ENCODE measurements at regions not wholly inside any gene's neighbourhood (a gene's known extent, or its start where the extent isn't known, plus 50 kb on each side); places are given as distances from the start of the nearest gene placed in this dataset.

DNA sequence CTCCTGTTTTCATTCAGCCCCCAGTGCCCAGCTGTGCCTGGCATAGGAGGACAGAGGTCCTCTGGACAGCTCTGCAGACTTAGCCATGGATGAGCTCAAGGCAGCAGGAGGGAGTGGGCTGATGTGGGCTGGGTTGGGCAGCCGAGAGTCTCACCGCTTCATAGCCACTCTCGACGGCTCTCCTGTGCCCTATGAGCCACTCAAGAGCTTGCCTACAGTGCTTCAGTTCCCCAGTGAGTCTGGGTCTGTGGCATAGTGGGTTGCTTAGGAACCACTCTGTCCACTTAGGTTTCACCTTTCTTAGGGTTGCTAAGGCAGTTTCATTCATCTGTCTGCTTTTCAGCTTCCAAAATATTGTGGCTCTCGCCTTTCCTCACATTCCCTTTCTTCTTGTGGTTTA, 296.8 kb downstream of the ICE1 start:
- no peak for TF ChIP-seq RAD21 (conservative IDR thresholded peaks at IDR 0.05)
- no peak for TF ChIP-seq TAF1 (IDR thresholded peaks at IDR 0.05; ENCODE audit: low read depth)
- no peak for TF ChIP-seq EP300 (conservative IDR thresholded peaks at IDR 0.05; ENCODE audit: poor library complexity, severe bottlenecking)
- TF ChIP-seq, protein P1, sequence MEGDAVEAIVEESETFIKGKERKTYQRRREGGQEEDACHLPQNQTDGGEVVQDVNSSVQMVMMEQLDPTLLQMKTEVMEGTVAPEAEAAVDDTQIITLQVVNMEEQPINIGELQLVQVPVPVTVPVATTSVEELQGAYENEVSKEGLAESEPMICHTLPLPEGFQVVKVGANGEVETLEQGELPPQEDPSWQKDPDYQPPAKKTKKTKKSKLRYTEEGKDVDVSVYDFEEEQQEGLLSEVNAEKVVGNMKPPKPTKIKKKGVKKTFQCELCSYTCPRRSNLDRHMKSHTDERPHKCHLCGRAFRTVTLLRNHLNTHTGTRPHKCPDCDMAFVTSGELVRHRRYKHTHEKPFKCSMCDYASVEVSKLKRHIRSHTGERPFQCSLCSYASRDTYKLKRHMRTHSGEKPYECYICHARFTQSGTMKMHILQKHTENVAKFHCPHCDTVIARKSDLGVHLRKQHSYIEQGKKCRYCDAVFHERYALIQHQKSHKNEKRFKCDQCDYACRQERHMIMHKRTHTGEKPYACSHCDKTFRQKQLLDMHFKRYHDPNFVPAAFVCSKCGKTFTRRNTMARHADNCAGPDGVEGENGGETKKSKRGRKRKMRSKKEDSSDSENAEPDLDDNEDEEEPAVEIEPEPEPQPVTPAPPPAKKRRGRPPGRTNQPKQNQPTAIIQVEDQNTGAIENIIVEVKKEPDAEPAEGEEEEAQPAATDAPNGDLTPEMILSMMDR (IDR thresholded peaks at IDR 0.05; ENCODE audit: poor library complexity, severe bottlenecking): no peak
- no peak for TF ChIP-seq SMC3 (conservative IDR thresholded peaks at IDR 0.05; ENCODE audit: poor library complexity)
- TF ChIP-seq EZH2 (IDR thresholded peaks at IDR 0.05; ENCODE audit: borderline replicate concordance, insufficient read depth, low read length, poor library complexity, severe bottlenecking): no peak
- no peak for TF ChIP-seq MXI1 (conservative IDR thresholded peaks at IDR 0.05; ENCODE audit: poor library complexity, severe bottlenecking)
- no peak for TF ChIP-seq POLR2AphosphoS5 (IDR thresholded peaks at IDR 0.05)

Measured in neural cell (in vitro differentiated cells).